Islet of Langerhans (tissue), 1 donor: ENCODE measurements at regions not wholly inside any gene's neighbourhood (a gene's known extent, or its start where the extent isn't known, plus 50 kb on each side); places are given as distances from the start of the nearest gene placed in this dataset.
"Not testable (repeated sequence)": the region's sequence is repeated elsewhere in the genome, so short reads cannot be mapped to it uniquely, and the experiment has no call there.

Experiments
- FAIRE-seq: peaks from one replicate; lab custom pipeline; 2011; peaks lifted over from hg19 to GRCh38; lab: Jason Lieb, UNC

DNA sequence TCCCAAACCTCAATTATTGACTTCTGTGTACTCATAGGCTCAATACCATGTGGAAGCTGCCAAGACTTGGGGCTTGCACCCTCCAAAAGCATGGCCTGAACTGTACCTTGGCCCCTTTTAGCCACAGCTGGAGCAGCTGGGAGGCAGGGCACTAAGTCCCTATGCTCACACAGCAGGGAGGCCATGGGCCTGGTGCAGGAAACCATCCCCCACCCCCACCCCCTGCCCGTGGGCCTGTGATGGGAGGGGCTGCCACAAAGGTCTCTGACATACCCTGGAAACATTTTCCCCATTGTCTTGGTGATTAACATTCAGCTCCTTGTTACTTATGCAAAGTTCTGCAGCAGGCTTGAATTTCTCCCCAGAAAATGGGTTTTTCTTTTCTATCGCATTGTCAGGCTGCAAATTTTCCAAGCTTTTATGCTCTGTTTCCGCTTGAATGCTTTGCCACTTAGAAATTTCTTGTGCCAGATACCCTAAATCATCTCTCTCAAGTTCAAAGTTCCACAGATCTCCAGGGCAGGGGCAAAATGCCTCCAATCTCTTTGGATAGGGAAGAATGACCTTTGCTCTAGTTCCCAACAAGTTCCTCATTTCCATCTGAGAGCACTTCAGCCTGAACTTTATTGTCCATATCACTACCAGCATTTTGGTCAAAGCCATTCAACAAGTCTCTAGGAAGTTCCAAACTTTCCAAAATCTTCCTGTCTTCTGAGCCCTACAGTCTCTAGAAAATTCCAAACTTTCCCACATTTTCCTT lies 141.8 kb downstream of the AHR start:
- not testable (repeated sequence) for FAIRE-seq

DNA sequence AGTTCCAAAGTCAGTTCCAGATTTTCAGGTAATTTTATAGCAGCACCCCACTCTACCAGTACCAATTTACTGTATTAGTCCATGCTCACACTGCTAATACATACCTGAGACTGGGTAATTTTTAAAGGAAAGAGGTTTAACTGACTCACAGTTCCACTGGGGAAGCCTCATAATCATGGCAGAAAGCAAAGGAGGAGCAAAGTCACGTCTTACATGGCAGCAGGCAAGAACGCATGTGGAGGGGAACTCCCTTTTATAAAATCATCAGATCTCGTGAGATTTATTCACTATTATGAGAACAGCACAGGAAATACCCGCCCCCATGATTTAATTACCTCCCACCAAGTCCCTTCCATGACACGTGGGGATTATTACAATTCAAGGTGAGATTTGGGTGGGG lies 142.4 kb downstream of the AHR start:
- FAIRE-seq = no peak

DNA sequence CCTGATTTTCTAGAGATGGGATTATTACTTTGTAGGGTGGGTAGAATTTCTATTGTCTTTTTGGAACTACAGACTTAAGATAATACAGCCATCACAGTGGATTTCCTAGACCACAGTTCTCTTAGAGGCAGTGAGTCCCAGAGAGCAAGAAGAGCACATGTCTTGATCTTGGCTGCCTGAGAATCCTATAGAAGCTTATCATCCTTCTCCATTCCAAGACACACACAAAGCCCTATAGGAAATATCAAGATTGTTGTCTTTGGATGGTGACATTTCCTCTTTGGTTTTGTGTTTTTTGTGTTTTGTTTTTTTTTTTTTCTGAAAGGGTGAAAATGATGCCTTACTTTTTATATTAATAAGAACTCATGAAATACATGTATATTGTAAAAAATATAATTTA lies 143.1 kb downstream of the AHR start:
- FAIRE-seq = no peak

DNA sequence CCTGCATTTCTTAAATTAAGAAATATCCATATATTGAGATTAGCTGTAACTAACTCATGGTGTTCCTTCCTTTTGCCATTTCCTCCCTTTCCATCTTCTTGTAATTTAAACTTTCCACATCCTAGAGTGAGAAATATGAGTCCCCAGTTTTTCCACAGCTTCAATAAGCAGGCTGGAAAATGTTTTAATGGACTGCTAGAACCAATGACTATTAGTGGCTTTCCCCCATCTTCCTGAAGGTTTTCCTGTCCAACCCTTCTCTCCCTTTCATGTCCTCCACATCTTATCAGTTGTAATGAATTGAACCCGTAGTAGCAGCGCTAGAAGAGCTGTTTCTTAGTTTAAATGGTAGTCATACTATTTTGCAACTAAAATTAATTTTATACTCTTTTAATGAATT lies 145.7 kb downstream of the AHR start:
- no peak for FAIRE-seq

DNA sequence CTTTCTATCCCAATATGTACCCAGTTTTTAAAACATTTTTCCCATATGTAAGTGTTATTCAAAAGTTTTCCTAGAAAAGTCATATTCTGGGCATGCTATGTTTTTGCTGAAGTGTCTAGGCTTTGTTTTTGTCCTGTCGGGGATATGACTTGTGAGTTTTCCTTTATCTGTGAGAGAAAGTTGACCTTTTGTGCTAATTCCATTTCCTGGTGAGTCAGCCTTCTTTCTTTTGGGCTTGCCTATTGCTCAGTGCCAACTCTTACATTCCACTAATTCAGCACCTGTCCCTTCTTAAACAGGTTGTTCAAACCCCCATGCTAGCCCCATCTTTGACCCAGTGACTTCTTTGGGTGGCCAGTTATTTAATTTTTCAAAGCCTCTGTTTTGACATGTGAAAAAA lies 146.2 kb downstream of the AHR start:
- no peak for FAIRE-seq

DNA sequence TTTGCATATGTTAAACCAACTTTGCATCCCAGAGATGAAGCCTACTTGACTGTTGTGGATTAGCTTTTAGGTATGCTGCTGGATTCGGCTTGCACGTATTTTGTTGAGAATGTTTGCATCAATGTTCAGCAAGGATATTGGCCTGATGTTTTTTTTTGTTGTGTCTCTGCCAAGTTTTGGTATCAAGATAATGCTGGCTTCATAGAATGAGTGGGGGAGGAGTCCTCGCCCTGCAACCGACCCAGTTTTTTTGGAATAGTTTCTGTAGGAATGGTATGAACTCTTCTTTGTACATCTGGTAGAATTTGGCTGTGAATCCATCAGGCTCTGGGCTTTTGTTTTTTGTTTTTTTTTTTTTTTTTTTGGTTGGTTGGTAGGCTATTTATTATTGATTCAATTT lies 147.9 kb downstream of the AHR start:
- FAIRE-seq = no peak

DNA sequence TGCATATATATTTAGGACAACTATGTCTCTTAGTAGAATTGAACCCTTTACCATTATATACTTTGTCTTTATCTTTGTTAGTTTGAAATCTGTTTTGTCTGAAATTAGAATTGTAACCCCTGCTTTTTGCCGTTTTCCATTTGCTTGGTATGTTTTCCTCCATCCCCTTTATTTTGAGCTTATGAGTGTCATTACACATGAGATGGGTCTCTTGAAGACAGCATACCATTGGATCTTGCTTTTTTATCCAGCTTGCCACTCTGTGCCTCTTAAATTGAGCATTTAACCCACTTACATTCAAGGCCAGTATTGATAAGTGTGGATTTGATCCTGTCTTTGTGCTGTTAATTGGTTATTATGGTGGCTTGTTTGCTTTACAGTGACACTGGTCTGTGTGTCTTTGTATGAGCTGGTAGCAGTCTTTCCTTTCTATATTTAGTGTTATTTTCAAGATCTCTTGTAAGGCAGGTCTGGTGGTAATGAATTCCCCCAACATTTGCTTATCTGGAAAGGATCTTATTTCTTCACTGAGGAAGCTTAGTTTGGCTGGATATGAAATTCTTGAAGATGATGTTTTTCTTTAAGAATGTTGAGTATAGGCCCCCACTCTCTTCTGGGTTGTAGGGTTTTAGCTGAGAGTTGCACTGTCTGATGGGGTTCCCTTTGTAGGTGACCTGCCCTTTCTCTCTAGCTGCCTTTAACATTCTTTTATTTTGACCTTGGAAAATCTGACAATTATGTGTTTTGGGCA lies 149.5 kb downstream of the AHR start:
- FAIRE-seq = no peak

DNA sequence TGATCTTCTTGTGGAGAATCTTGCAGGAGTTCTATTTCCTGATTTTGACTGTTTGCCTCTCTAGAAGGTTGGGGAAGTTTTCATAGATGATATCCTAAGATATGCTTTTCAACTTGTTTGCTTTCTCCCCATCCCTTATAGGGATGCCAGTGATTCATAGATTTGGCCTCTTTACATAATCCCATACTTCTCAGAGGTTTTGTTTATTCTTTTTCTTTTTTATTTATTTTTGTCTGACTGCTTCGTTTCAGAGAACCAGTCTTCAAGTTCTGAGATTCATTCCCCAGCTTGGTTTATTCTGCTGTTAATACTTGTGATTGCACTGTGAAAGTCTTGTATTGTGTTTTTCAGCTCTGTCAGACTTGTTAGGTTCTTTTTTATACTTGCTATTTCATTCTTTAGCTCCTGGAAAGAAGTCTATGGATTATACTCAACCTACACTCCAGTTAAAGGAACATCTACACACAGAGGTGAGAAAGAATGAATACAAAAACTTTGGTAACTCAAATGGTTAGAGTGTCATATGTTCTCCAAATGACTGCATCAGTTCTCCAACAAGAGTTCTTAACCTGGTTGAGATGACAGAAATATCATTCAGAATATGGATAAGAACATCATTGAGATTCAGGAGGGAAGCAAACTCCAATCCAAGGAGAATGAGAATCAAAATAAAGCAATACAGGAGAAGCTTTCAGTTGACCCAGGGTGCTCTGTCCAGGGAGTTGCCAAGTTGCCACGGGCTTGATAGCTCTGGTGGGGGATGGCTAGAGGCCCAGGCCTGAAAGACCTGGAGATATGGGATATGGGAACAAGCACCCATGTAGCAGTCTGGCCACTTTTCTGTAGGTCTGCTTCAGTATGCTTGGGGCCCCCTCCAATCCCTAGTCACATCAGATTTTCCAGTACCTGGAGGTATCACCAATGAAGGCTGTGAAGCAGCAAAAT lies 150.3 kb downstream of the AHR start:
- no peak for FAIRE-seq

DNA sequence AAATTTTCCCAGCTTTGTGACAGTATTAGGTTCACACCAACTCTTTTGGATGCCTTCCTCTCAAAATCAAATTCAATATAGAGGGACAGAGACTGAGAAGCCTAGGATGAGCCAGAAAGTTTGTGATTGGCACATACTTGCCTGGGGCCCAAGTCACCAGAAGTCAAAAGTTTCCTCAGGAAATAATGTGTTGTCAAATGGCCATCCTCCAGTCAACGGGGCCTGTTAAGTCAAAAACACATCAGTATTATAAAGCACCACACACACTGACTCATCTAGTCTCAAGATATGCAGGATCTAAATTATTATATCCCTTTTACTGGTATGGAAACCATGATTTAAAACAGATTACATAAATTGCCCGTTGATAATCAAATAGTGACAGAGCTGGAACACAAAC lies 158.1 kb downstream of the AHR start:
- no peak for FAIRE-seq

DNA sequence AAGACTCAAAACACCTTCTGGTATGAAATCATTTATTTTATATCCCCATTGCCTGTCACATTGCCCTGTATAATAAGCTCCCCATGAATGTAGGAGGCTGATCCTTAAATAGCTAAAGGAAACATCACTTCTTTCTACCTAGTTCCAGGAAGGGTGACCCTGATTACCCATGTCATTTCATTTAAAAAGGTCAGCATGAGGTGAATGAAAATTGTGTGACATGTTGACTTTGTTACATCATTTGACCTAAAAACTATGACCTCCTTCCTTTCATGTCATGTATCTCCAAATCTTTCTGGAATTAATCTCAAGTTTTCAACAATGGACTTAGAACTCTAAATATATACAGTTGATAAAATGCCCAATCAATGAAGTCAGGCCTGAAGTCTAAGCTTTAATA lies 161.5 kb downstream of the AHR start:
- no peak for FAIRE-seq

DNA sequence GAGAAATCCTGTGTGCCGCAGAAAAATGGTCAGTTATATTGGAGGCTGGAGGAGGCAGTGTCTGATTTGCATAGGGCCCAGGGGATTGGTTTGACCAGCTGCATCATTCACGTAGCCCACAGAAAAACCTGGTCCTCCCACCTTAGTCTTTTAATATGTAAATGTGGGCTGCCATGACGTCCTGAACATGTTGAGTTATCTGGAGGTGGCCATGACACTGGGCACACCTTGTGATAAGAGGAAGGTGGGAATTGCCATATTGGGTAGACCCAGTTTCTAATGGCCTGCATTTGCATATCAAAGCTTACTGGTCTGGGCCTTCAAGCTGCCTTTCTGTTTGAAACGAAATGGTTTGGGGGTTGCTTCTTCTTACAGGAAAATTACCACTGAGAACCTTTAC lies 162.2 kb downstream of the AHR start:
- no peak for FAIRE-seq

DNA sequence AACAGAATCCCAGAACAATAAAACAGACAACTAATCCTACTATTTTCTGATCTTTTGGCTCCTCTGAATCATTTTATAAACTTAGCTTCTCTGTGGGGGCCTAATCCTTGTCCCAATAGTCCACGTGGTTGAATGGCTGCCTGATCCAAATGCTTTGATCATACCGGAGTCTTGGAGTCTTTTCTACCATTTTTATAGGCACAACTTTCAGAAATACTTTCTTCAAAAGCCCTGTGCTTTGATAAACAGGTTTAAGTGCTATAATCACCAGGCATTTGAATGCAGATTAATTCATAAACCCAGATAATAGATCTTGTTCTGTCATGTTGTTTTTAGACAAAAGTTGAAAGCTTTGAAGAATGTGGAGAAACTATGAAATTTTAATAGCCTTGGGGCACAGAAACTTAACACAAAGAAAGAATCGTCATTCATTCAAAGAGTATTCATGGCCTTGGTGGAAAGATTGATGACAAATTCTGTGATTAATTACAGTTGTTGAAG lies 163.7 kb downstream of the AHR start:
- no peak for FAIRE-seq

DNA sequence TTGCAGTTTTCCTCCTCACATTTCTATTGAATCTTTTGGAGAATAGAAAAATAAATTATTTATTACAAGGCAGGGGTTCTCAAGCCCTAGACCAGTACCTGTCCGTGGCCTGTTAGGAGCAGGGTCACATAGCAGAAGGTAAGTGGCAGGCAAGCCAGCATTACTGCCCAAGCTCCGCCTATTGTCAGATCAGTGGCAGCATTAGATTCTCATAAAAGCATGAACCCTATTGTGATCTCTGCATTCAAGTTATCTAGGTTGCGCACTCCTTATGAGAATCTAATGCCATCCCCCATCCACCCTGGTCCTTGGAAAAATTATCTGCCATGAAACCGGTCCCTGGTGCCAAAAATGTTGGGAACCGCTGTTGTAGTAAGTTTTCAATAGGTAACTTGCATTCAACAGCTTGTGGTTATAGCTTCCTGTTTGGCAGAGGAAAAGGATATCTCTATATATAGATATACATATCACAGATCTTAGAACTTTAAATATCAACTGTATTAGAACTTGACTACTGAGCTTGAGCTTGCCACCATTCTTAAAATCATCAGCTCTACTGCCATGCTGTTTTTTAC lies 165.1 kb downstream of the AHR start:
- FAIRE-seq = no peak

DNA sequence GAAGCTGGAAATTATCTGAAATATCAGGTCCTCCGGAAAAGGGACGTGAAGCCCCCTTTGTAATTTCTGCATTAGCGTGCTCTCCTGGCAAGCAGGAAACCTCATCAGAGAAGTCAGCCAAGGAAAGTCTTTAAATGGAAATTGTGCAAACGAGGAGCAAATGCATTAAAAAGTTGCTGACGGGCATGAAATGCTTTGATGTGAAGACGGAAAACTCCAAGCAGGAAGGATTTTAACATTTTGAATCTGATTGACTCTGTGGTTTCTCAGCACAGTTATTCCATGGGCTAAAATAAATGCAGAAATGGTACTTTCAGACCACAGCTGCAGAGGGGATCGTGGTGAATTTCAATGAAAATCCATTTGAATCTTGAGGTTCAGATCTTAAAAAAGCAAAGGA lies 167.8 kb downstream of the AHR start:
- no peak for FAIRE-seq

DNA sequence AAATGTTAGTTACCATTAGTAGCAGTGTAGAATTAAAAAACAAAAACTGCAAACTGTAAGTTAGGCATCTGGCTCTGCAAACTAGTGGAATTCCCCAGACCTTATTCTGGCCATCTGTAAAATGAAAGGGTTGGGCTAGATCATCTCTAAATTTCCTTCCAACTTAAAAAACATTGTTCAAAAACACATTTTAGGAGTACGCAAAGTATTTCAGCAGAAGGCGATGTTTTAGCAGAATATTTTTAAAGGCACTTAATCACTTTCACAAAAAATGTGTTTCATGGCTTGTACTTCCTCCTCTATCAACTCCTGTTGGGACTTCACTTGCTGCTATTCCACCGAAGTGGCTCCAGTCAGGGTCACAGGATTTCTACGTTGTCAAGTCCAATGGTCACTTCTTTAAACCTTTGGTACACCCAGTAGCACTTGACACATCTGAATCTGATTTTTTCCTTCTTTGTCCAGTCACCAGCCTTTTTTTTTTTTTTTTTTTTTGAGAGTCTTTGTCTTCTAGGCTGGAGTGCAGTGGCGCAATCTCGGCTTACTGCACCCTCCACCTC lies 169.0 kb downstream of the AHR start:
- no peak for FAIRE-seq

DNA sequence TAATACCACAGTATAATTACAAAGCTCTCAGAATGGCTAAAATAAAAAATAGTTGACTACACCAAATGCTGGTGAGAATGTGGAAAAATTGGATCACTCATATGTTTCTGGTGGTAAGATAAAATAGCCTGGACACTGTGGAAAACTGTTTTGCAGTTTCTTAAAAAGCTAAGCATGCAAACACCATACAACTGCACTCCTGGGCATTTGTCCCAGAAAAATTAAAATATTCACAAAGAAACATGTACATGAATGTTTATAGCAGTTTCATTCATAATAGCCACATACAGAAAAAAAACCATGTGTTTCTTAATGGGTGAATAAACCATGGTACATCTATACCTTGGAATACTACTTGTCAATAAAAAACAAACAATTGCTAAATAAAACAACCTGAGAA lies 172.9 kb downstream of the AHR start:
- no peak for FAIRE-seq

DNA sequence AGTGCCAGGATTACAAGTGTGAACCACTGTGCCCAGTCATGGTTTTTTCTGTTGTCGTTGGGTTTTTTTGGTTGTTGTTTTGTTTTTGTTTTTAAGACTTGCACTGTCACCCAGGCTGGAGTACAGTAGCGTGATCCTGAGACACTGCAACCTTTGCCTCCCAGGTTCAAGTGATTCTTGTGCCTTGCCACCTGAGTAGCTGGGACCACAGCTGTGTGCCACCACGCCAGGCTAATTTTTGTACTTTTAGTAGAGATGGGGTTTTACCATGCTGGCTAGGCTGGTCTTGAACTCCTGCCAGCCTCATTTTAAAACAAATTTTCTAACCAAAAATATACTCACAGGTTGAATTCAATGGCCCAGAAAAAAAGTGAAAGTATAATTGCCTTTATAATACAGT lies 174.1 kb downstream of the AHR start:
- FAIRE-seq = no peak

DNA sequence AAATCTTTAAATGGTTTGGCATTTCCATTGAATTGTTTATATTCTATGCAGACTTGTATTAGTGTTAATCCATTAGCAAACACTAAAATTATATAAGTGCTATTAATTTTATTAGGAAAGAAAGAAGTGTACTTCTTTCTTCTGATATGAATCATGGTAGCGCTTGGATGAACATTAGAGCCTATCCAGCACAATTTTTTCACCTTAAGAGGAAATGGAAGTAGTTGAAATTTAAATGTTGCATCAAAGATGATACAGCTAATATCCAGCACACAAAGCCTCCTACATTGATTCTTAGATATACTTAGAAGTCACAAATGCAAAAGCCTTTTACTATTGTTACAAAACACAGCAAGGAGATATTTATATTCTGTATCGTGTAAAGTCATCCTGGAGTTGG lies 174.5 kb downstream of the AHR start:
- FAIRE-seq = no peak

DNA sequence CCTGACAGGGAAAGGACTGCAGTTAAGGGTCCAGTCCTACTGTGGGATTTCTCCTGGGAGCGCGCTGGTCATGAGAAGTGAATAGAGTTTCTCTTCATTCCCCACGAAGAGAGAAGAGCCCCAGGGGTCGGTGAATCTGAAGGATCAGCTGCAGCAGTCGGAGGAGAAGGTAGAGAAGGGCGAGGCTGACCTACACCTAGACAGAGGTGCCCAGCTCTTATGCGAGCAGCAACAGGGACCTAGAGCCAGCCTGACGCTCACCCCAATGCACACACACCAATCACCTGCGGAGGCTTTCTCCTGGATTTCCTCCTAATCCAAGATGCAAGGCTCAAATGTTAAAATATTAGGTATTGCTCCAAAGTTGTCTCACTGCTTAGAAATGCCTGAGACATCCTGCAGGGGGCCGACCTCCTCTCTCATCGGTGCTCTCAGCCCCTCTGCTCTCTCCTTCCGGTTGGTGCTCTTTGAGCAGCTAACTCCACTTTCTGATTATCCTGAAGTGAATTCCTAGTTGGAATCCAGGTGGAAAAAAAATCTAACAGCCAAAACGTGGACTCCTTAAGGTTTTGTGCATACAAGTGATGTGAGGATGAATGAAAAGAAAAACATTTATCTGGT lies 176.4 kb downstream of the AHR start:
- FAIRE-seq = no peak

DNA sequence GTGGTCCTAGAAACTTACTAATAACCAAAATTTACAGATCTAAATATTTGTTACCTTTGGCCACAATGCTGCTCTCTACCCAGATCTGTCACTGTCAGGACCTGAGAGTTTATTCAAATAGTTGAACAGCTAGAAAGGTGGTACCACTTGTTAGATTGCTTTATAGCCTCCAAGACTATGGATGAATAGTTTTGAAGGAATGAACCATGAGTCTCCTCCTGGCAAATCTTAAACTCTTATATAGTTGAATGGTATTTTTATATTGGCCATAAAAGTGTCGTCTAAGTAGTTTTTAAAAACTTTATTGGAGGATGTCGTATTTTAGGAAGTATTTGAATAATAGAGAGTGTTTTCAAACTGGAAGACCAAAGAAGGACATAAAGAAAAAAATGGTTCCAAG lies 178.7 kb downstream of the AHR start:
- no peak for FAIRE-seq

DNA sequence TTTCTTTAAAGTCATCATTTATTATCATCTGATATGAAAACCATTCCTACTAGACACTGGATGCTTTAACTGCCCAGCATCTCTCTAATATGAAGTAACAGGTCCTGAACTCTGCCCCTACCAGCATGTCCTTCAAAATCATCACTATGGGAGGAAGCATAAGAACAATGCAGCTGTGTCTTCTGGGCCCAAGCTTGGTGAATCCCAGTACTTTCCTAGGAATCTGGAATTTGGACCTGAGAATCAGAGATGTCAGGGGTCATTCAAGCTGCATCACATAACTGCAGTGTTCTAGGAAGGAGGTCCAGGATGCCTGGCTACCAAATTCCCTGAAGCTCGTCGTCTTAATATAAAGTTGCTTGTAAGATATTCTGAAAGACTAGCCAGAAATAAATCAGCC lies 182.7 kb downstream of the AHR start:
- FAIRE-seq = no peak

DNA sequence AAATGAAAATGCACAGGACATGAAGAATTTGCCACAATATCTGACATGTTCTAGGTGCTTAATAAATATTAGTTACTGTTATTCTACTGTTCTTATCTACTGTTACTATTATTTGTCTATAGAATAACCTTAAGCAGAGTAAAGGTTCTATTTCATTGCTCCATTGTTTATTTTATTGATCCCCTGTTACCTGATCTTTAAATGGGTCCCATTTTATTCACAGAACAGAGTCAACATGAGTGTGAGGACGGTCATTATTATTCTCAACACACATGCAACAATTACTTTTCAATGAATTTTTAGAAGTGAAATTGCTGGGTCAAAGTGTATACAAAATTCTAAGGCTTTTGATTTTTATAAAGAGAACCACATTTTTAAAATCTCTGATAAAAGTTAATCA lies 186.9 kb downstream of the AHR start:
- no peak for FAIRE-seq
